HG03066 (cell line): ENCODE measurements at regions not wholly inside any gene's neighbourhood (a gene's known extent, or its start where the extent isn't known, plus 50 kb on each side); places are given as distances from the start of the nearest gene placed in this dataset.
"Not testable (repeated sequence)": the region's sequence is repeated elsewhere in the genome, so short reads cannot be mapped to it uniquely, and the experiment has no call there.

Experiments used
- ATAC-seq: cut with Tn5 transposase; IDR thresholded peaks from one replicate; pipeline ENCODE4 v1.9.1; 2021; ENCODE audit warnings: low read depth; ENCODE audit not compliant: unreplicated experiment

- ATAC-seq: no peak
Observed at GRCh38 chr10:31121757-31122577, 90.3 kb upstream of the ZNF438 start.

DNA sequence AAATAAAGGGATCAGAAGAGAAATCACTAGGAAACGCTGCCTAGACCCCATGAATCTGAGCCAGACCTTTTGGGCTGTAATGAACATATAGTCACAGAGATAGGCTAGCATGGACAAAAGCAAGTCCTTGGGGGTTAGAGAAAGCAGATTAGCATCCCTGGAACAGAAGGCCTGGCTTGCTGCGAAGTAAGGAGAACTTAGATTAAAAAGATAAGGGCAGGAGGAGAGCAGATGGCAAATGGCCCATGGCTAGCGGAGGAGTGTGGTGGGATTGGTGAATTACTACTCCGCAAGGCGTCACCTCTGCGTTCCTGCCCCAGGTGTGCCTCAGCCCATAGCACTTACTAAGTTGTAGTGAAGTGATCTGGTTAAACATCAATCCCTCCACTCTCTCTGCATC, 92.3 kb upstream of the ZNF438 start:
- no peak for ATAC-seq

- no peak for ATAC-seq
Observed at GRCh38 chr10:31124852-31125251, 93.2 kb upstream of the ZNF438 start.

- ATAC-seq: no peak
Observed at GRCh38 chr10:31125789-31126188, 94.1 kb upstream of the ZNF438 start.

DNA sequence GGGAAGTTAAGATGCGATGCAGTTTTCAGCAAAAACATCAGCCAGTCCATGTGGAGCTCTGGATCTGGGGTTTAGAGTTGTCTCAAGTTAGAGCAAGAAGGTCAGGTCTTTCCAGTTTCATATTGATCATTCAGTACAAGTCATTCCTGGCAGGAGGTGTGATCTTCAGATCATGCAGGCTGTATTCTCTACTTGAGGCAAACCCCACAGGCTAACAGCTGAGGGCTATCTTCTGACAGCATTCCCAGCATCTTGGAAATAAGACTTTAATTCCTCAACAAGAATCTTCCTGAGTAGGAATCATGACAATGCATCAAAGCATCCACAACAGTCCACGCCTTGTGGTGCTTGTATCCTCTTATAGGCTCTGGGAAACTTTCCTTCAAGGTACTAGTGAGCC, 94.9 kb upstream of the ZNF438 start:
- no peak for ATAC-seq

DNA sequence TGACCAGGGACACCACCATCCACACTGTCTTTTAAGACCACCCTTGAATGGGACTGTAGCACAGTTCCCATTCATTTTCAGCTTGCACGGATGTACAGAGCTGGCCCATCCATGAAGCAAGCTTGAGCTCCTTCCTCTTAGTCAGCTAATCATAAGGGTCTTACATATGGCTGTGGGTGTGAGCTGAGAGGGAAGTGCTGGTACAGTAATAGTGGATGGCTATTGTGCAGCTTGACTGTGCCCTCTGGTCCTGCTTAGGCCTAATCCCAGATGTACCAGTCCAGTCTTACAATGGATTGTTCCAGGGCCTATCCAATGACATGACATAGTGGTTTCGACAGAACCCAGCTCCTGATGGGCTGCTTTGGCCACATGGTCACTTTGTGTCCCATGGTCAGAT, 96.9 kb upstream of the ZNF438 start:
- no peak for ATAC-seq

GRCh38 chr10:31129271-31129670, 97.6 kb upstream of the ZNF438 start:
- no peak for ATAC-seq

DNA sequence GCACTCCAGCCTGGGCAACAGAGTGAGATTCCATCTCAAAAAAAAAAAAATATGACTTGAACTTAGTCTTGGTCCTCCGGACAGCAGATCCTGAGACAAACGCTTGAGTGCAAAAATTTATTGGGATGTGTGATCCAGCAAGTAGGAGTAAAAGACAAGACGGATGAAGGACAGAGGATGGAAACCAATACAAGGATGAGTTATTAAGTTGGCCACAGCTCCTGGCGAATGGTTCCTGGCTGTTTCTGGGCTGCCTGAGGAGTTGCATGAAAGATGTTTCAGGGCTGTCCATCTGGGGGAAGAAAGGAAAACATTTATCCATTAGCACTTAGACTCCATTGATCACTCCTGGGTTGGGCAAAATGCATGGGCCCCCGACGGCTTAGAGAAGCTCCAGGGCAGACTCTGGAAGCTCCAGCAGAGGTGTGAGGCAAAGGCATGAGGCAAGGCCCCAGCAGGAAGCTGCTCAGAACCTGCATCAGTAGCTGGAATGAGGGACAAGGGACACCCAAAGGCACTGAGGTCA, 98.3 kb upstream of the ZNF438 start:
- no peak for ATAC-seq

GRCh38 chr10:31130406-31130805, 98.7 kb upstream of the ZNF438 start:
- no peak for ATAC-seq

DNA sequence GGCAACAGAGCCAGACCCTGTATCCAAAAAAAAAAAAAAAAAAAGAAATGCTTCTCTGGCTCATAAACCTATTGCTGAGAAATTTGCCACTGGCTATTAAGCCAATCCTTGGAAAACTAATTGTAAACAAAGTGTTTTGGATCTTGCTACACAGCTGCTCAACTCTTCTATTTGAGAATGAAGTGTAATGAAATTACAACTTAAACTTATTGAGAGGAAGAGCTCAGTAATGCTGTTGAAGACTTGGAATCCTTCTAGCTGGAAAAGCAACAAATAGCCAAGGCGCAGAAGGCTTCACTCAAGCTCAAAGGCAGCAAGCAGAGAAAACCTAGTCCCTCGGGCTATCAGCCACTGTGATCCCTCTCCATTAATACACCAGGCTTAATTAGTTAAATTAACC, 99.6 kb upstream of the ZNF438 start:
- ATAC-seq: no peak

DNA sequence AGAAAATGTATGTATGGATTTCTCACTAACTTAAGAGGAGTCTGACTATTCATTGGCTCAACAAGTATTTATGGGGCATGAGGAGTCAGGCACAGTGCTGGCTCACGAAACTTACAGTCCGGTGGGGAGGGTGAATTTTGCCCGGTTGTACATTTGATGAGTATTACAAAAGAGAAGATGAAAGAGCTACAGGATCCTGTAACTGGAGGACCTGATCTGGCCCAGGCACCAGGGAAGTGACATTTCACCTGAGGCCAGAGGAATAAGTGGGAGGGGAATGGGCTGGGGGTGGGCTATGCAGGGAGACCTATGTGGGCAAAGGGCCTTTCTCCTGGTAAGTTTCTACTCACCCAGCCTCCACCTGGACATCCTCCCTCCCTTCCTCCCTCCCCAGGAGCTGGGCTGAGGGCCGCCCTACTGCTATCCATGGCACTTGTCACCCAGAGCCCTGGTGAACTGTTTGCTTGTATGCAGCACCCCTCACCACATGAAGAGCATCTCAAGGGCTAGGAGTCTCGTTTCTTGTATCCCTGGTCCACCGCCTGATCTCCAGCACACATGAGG, 101.1 kb upstream of the ZNF438 start:
- no peak for ATAC-seq

DNA sequence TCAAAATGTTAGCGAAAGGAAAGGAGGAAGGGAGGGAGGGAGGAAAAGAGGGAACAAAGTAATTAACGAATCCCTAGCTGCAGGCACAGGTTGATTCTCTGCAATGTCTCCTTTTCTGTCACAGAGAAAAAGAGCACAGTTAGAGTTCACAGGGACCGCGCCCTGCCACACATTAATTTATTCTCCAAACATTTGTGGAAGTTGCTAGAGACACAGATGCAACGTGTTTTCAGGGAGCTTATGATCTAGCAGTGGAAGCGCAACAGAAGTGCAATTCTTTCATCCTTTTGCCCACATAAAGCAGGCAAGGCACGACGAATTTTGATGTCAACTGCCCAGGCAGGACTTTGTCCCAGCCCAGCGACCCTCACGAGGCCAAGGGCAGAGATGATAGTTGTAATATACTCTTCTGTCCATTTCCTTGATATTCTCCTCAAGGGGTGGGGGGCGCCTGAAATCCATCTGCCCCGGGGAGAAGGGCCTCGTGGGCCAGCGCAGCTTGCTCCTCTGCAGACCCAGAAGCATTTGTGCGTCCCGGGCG, 101.7 kb upstream of the ZNF438 start:
- ATAC-seq: no peak

GRCh38 chr10:31133792-31134310, 102.2 kb upstream of the ZNF438 start:
- peak; percentile 43 for ATAC-seq

- ATAC-seq: peak; percentile 41
Observed at GRCh38 chr10:31134311-31134952, 102.8 kb upstream of the ZNF438 start.

GRCh38 chr10:31135171-31135570, 103.5 kb upstream of the ZNF438 start:
- ATAC-seq: no peak

DNA sequence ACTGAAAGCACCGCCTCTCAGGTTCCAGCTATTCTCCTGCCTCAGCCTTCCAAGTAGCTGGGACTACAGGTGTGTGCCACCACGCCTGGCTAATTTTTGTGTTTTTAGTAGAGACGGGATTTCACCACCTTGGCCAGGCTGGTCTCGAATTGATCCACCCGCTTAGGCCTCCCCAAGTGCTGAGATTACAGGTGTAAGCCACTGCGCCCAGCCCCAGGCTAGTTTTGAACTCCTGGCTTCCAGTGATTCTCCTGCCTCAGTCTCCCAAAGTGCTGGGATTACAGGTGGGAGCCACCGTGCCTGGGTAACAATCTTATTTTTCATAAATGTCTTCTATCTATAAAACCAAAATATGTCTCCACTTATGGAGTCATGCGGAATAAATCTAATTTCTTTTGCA, 104.1 kb upstream of the ZNF438 start:
- not testable (repeated sequence) for ATAC-seq

DNA sequence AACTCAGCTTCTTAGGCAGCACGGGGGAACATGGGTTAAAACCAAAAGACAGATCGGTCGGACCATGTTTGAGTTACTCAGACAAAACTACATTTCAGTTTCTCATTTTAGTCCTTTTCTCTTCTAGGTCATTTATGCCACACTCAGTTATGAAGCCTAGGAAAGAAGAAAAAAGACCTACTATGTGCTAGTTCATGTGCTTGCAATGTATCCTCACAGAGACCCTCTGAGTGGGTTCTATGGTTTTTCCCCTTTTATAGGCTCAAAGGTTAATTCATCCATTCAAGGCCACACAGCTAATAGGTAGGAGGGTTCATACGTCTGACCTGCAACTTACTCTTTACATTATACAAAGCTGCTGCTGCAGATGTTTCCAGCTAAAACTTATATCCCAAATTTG, 104.7 kb upstream of the ZNF438 start:
- no peak for ATAC-seq

DNA sequence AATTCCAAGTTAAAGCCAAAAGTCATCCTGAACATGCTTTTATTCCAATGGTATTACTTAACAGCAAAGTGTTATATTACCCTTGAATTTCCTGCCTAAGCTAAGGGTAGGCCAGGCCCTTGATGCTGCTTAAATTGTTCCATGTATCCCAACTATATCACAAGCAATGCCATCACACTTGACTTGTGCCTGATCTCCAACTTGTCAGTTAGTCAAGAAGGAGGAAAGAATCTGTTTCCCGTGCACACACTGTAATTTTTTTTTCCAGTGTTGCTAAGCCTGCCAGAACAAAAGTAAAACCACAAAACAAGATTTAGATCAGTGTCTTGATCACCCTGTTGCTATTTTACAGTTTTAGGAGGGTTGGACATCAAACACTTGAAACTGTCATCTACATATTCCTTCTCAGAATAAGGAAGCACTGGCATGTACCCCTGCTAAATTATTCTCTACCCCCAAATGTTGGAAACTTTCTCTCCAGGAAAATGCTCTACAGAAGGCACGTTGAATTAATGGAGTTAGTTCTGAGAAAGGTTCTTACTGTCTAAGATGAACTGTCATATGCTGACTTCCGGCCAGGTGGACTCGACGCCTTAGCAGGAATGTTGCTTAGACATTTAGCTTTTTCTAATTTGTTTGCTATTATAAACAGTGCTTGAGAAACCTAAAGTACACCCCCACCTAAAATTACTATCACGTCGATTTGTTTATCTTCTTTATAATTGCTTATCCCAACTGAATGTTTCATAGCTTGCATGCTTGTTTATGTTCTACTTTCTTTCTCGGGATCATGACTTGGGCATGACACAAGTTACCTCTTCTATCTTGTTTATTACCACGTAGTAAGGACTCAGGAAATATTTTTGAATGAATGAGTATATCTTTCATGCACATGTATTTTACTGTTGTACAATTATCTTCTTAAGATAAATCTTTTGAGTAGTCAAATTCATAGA, 105.5 kb upstream of the ZNF438 start:
- ATAC-seq: no peak

GRCh38 chr10:31138026-31138553, 106.4 kb upstream of the ZNF438 start:
- ATAC-seq: no peak

DNA sequence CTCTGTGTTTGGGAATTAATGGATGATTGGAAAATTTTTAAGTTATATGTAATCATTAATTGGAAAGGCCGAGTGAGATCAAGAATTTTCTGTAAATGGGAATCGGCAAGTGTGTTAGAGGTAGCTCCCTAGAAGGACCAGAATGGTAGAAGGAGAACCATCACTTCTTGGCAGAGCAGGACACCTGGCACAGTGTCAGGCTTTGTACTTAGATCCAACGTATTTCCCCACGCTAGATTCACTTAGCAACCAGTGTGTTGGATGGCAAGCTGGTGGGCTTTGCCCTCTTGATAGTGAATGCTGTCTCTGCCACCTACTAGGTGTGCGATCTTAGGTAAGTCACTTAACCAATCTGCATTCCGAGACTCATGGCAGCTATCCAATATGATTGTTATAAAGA, 107.8 kb upstream of the ZNF438 start:
- no peak for ATAC-seq
